Choroid plexus epithelial cell (primary cell): ENCODE measurements at regions not wholly inside any gene's neighbourhood (a gene's known extent, or its start where the extent isn't known, plus 50 kb on each side); places are given as distances from the start of the nearest gene placed in this dataset.

Source experiments
- DNase-seq: peaks from one replicate; pipeline ENCODE4 v3.0.0-alpha.2; 2010; ENCODE audit warnings: low read depth
- H3K4me3 ChIP-seq: 2 replicates; pipeline ENCODE4 v1.5.1; 2011; ENCODE audit warnings: low read depth, mild to moderate bottlenecking, control low read depth, low read length, moderate library complexity
- CTCF ChIP-seq: conservative IDR thresholded peaks from 2 replicates; pipeline ENCODE4 v1.5.1; 2011; ENCODE audit warnings: low read depth, mild to moderate bottlenecking, control low read depth, inconsistent platforms, low read length, moderate library complexity

GRCh38 chr2:23235736-23236135 lies 149.2 kb upstream of the KLHL29 start:
- DNase-seq = no peak
- no peak for TF ChIP-seq CTCF
- H3K4me3 ChIP-seq = no peak overlapping the region

GRCh38 chr2:23237147-23237546 lies 147.8 kb upstream of the KLHL29 start:
- TF ChIP-seq CTCF = no peak

DNA sequence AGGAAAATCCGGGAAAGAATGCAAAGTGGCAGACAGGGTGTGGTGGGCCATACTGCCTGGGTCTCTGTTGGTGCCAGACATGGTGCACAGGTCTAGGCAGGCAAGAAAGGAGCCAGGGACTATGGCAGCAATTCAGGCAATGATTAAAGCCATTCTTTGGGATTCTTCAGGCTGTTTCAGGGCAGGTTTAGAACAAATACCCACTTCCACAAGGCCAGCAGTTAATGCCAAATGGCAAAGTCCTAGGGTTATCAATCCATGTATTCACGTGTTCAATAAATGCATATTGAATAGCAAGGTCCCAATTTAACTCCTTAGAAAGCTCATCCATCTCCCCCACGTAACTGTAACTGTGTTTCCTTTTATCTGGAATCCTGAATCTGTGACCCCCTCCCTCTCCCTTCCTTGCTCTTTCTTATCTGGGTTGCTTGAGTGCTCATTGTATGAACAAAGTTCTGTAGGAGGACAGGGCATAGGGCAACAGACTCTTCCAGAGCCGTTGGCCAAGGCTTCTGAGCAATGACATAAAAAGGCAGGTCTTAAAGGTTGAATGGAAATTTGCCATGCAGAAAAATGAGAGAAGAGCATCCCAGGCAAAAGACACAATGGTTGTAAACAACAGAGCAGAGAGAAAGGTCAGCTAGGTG lies 146.8 kb upstream of the KLHL29 start:
- no peak overlapping the region for H3K4me3 ChIP-seq
- no peak for DNase-seq
- no peak for TF ChIP-seq CTCF

More at GRCh38 chr2:23237147-23237546, 147.8 kb upstream of the KLHL29 start:
- H3K4me3 ChIP-seq = no peak overlapping the region
- no peak for DNase-seq

GRCh38 chr2:23239374-23239773 lies 145.6 kb upstream of the KLHL29 start:
- H3K4me3 ChIP-seq = no peak overlapping the region
- no peak for DNase-seq
- TF ChIP-seq CTCF = no peak

GRCh38 chr2:23241121-23241520 lies 143.9 kb upstream of the KLHL29 start:
- H3K4me3 ChIP-seq = no peak overlapping the region
- DNase-seq = no peak
- TF ChIP-seq CTCF = no peak

DNA sequence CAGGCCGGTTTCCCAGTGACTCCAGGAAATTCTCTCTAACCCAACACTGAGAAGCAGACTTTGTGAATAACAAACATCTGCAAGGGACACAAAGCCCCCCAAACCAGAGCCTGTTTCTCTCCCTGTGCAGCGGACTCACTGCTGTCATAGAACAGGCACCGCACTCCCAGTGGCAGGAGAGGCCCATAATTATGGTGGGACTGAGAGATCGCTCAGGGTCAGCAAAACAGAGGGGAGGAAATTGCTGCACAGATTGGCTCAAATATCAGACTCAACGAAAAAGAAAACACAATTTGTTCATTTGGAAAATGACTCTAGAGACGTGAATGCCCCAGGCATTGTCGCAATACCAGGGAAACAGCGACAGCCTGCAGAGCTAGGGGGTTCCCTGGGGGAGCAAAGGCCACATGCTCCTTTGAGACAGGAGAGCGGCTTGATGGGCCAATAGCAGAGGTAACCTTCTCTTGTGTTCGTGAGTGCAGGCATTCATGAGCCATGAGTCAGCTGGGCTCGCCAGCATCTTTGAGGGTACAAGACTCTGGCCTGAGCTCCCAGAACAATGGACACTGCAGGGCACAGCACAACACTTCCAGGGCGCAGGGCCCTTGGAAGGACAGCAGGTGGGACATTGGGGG lies 143.3 kb upstream of the KLHL29 start:
- TF ChIP-seq CTCF = no peak
- DNase-seq = no peak
- H3K4me3 ChIP-seq = no peak overlapping the region
